K562 (cell line): ENCODE measurements at regions not wholly inside any gene's neighbourhood (a gene's known extent, or its start where the extent isn't known, plus 50 kb on each side); places are given as distances from the start of the nearest gene placed in this dataset.

Experiments
- ATAC-seq: fragments of 200-7000 bp; cut with Tn5 transposase; 3 replicates; pipeline ENCODE4 v1.9.1; 2020; ENCODE audit warnings: moderate library complexity
- BruUV-seq: library from RNA; stranded (reverse); fragments of 400-500 nt; replicated peaks from 2 replicates; lab custom pipeline; 2021; lab: Mats Ljungman, UMichigan
- CTCF ChIA-PET: fragments of 300-600 bp; formaldehyde crosslinking; extraction: SDS; loops from one replicate; lab custom pipeline; 2021; ENCODE audit warnings: low intra/inter-chr PET ratio; lab: Yijun Ruan, JAX
- POLR2A ChIA-PET: fragments of 300-600, 350-650 bp; sonication (Branson Sonifier 250); formaldehyde crosslinking; extraction: SDS; loops from one replicate; lab custom pipeline; 2021; ENCODE audit warnings: antibody characterized with exemption, inconsistent platforms; lab: Yijun Ruan, JAX
- DNase-seq, 4 experiments: peaks; one replicate each; pipeline versions ENCODE4 v3.0.0 to v3.0.0-alpha.2; 2011 to 2018; ENCODE audit warnings: low spot score in 3 of 4, mixed read lengths in 3 of 4; ENCODE audit errors: extremely low read depth in 1 of 4
- FAIRE-seq: peaks from 2 replicates; lab custom pipeline; 2011; peaks lifted over from hg19 to GRCh38; lab: Jason Lieb, UNC
- H2AFZ ChIP-seq: 2 replicates; pipeline ENCODE4 v1.6.0; 2011; ENCODE audit warnings: low read depth, low read length, control low read depth, inconsistent platforms
- H3K27ac ChIP-seq: fragments of 200-600 bp; 3 replicates; pipeline ENCODE4 v1.8.0; 2011; ENCODE audit warnings: low read depth, mild to moderate bottlenecking, control low read depth, inconsistent platforms, low read length, moderate library complexity, mixed read lengths; ENCODE audit errors: extremely low read depth
- H3K27me3 ChIP-seq, 2 experiments: fragments of 300-600 bp in 1 of 2; 2 replicates in 1 of 2; 3 replicates in 1 of 2; pipeline versions ENCODE4 v1.6.0 to v1.8.0; 2011; ENCODE audit warnings: inconsistent platforms in 2 of 2, low read length in 2 of 2, mild to moderate bottlenecking in 1 of 2, mixed read lengths in 1 of 2, moderate library complexity in 1 of 2; ENCODE audit not compliant: control insufficient read depth in 2 of 2, insufficient read depth in 2 of 2
- H3K36me3 ChIP-seq: fragments of 300-600 bp; 3 replicates; pipeline ENCODE4 v1.8.0; 2011; ENCODE audit warnings: mild to moderate bottlenecking, low read length, inconsistent platforms; ENCODE audit not compliant: control insufficient read depth, insufficient read depth
- H3K4me1 ChIP-seq, 2 experiments: fragments of 200-600 bp in 1 of 2; replicated peaks in 1 of 2; 2 replicates in 1 of 2; 3 replicates in 1 of 2; pipeline versions ENCODE4 v1.5.1 to v1.8.0; 2011; ENCODE audit warnings: inconsistent platforms in 2 of 2, low read length in 2 of 2, mild to moderate bottlenecking in 1 of 2, mixed read lengths in 1 of 2, moderate library complexity in 1 of 2; ENCODE audit not compliant: control insufficient read depth in 2 of 2, insufficient read depth in 2 of 2
- H3K4me2 ChIP-seq: 2 replicates; pipeline ENCODE4 v1.6.1; 2011; ENCODE audit warnings: low read length, control low read depth, inconsistent platforms, mixed read lengths; ENCODE audit not compliant: insufficient read depth
- H3K4me3 ChIP-seq: fragments of 200-600 bp; sonication (generic), shearing (Covaris generic); 2 replicates; pipeline ENCODE4 v1.5.1; 2016; ENCODE audit warnings: control low read depth, inconsistent platforms
- H3K79me2 ChIP-seq: fragments of 200-600 bp; 3 replicates; pipeline ENCODE4 v1.8.0; 2011; ENCODE audit warnings: low read length, inconsistent platforms; ENCODE audit not compliant: control insufficient read depth, insufficient read depth
- H3K9ac ChIP-seq, 2 experiments: 2 replicates each; pipeline versions ENCODE4 v1.6.0 to v1.6.1; 2011; ENCODE audit warnings: low read depth in 2 of 2, low read length in 2 of 2, control low read depth in 1 of 2, inconsistent platforms in 1 of 2, mild to moderate bottlenecking in 1 of 2, mixed read lengths in 1 of 2; ENCODE audit not compliant: insufficient read depth in 1 of 2
- H3K9me1 ChIP-seq: one replicate; pipeline ENCODE4 v1.6.0; 2011; ENCODE audit warnings: inconsistent platforms, mild to moderate bottlenecking, low read length, moderate library complexity; ENCODE audit not compliant: control insufficient read depth, insufficient read depth
- H3K9me3 ChIP-seq: replicated peaks from 2 replicates; pipeline ENCODE4 v1.5.1; 2011; ENCODE audit warnings: low read depth, low read length, inconsistent platforms; ENCODE audit not compliant: control insufficient read depth, insufficient read depth
- H4K20me1 ChIP-seq: replicated peaks from 2 replicates; pipeline ENCODE4 v1.6.1; 2011; ENCODE audit warnings: low read length, inconsistent platforms, mixed read lengths; ENCODE audit not compliant: control insufficient read depth, insufficient read depth
- ATF3 ChIP-seq, 2 experiments: fragments of 450-650 bp in 1 of 2; sonication (generic) in 1 of 2; formaldehyde crosslinking in 1 of 2; IDR thresholded peaks in 1 of 2; conservative IDR thresholded peaks in 1 of 2; 2 replicates each; pipeline versions ENCODE4 v1.6.1 to v1.8.1; 2016 to 2023; ENCODE audit warnings: mild to moderate bottlenecking in 2 of 2, moderate library complexity in 2 of 2, inconsistent platforms in 1 of 2, missing genetic modification reagents in 1 of 2
- PATZ1 ChIP-seq: fragments of 250-450 bp; sonication (Bioruptor Pico); IDR thresholded peaks from 2 replicates; pipeline ENCODE4 v1.5.0; 2020; ENCODE audit warnings: mild to moderate bottlenecking, borderline replicate concordance
- SMARCE1 ChIP-seq: fragments of 450-650 bp; IDR thresholded peaks from 2 replicates; pipeline ENCODE4 v1.7.1; 2016; ENCODE audit warnings: mild to moderate bottlenecking
- WGBS: fragments of 100-300 bp; shearing (Covaris generic); methylation state at CpG from one replicate; pipeline ENCODE4 v1.1.6; 2016; ENCODE audit warnings: low coverage, mixed read lengths; ENCODE audit not compliant: insufficient coverage; ENCODE audit errors: missing lambda C conversion rate; 5-methylcytosine and 5-hydroxymethylcytosine counted together
- in situ Hi-C: fragments of 300-500 bp; cut with MboI; formaldehyde crosslinking; loops from 4 replicates; pipeline ENCODE4 v1.15.0; 2018; ENCODE audit warnings: inconsistent platforms, mixed read lengths
- intact Hi-C: fragments of 100-400 bp; cut with micrococcal nuclease; formaldehyde crosslinking; loops from 2 replicates; pipeline ENCODE4 v1.14.2; 2022

GRCh38 chr13:34751492-34751891 is 190.6 kb upstream of the NBEA start (continued):
- TF ChIP-seq ATF3 (IDR thresholded peaks at IDR 0.05) (no peak), ATF3 (CRISPR knock-in tag; conservative IDR thresholded peaks at IDR 0.05) (no peak)

- Histone ChIP-seq H3K4me1 (no peaks in the 10 kb centered on the region), H3K9ac (no peak overlapping the region), H3K9me3 (no peaks in the 10 kb centered on the region), H3K27ac (no peak overlapping the region), H2AFZ (no peak overlapping the region), H3K27me3 (no peaks in the 10 kb centered on the region), H3K79me2 (no peaks in the 10 kb centered on the region), H4K20me1 (no peaks in the 10 kb centered on the region), H3K36me3 (no peaks in the 10 kb centered on the region), H3K4me2 (no peak overlapping the region), H3K9me1 (no peaks in the 10 kb centered on the region), H3K4me3 (no peak overlapping the region)
- TF ChIP-seq PATZ1 (CRISPR knock-in tag) (no peak), SMARCE1 (no peak)
- ChIA-PET POLR2A (no interaction called here), CTCF (no interaction called here)
- no peak for FAIRE-seq
- ATAC-seq: no peak
- intact Hi-C loops: no loop called here
- no peak for DNase-seq
- in situ Hi-C loops: no loop called here
- 1% methylated on average over 11 of the region's 11 CpGs for WGBS
- BruUV-seq: no TSS peak
Observed at GRCh38 chr13:34752283-34752960, 189.6 kb upstream of the NBEA start.
